Activated naive CD8-positive, alpha-beta T cell treated with anti-CD3 and anti-CD28 coated beads, Interleukin-2, amount 10 ng/mL, durations not matched to agents 7 days and 5 days (primary cell): ENCODE measurements at regions not wholly inside any gene's neighbourhood (a gene's known extent, or its start where the extent isn't known, plus 50 kb on each side); places are given as distances from the start of the nearest gene placed in this dataset.

Experiments
- ATAC-seq: fragments of 150-1000 bp; cut with Tn5 transposase; one replicate; pipeline ENCODE4 v1.10.0; 2021; ENCODE audit warnings: low read depth, moderate library complexity
- POLR2A ChIA-PET: fragments of 350-600 bp; sonication (Branson Sonifier 250); formaldehyde crosslinking; loops from one replicate; lab custom pipeline; 2021; ENCODE audit warnings: antibody characterized with exemption; lab: Charles Lee
- DNase-seq: peaks from one replicate; pipeline ENCODE4 v3.0.0; 2021
- H3K27ac Mint-ChIP-seq: one replicate; pipeline ENCODE4 v1.8.0; 2022; ENCODE audit warnings: mild to moderate bottlenecking, mixed read lengths
- H3K27me3 Mint-ChIP-seq: one replicate; pipeline ENCODE4 v1.8.0; 2022; ENCODE audit warnings: mild to moderate bottlenecking, moderate library complexity, mixed read lengths
- H3K36me3 Mint-ChIP-seq: one replicate; pipeline ENCODE4 v1.8.0; 2021; ENCODE audit warnings: mild to moderate bottlenecking, mixed read lengths
- H3K4me1 Mint-ChIP-seq: one replicate; pipeline ENCODE4 v1.8.0; 2021; ENCODE audit warnings: mixed read lengths
- H3K4me3 Mint-ChIP-seq: one replicate; pipeline ENCODE4 v1.8.0; 2022; ENCODE audit warnings: mild to moderate bottlenecking, moderate library complexity, mixed read lengths
- H3K9me3 Mint-ChIP-seq: one replicate; pipeline ENCODE4 v1.8.0; 2021; ENCODE audit warnings: mixed read lengths

GRCh38 chr20:40815156-40816038 lies 126.4 kb upstream of the MAFB start:
- H3K4me1 Mint-ChIP-seq: no peaks in the 10 kb centered on the region
- no peaks in the 10 kb centered on the region for H3K36me3 Mint-ChIP-seq
- no peak for DNase-seq
- H3K9me3 Mint-ChIP-seq: peaks cover 3% of the 10 kb centered on the region
- H3K27ac Mint-ChIP-seq: no peak overlapping the region
- peaks cover 8% of the 10 kb centered on the region for H3K27me3 Mint-ChIP-seq
- no peak for ATAC-seq
- POLR2A ChIA-PET: no interaction called here
- H3K4me3 Mint-ChIP-seq: no peak overlapping the region

- ATAC-seq (no peak), DNase-seq (no peak)
- H3K27ac Mint-ChIP-seq: no peak overlapping the region
- POLR2A ChIA-PET: no interaction called here
- no peaks in the 10 kb centered on the region for H3K36me3 Mint-ChIP-seq
- H3K27me3 Mint-ChIP-seq: peaks cover 8% of the 10 kb centered on the region
- no peak overlapping the region for H3K4me3 Mint-ChIP-seq
- peaks cover 3% of the 10 kb centered on the region for H3K9me3 Mint-ChIP-seq
- no peaks in the 10 kb centered on the region for H3K4me1 Mint-ChIP-seq
These were observed 127.0 kb upstream of the MAFB start for GRCh38 chr20:40816039-40816352.

GRCh38 chr20:40821429-40821828 lies 132.4 kb upstream of the MAFB start:
- H3K9me3 Mint-ChIP-seq: peaks cover 6% of the 10 kb centered on the region
- peaks cover 20% of the 10 kb centered on the region for H3K27me3 Mint-ChIP-seq
- H3K4me3 Mint-ChIP-seq: no peak overlapping the region
- no peak for ATAC-seq
- no peaks in the 10 kb centered on the region for H3K36me3 Mint-ChIP-seq
- no peak overlapping the region for H3K27ac Mint-ChIP-seq
- no peaks in the 10 kb centered on the region for H3K4me1 Mint-ChIP-seq
- POLR2A ChIA-PET: no interaction called here
- DNase-seq: no peak

GRCh38 chr20:40826699-40827098 lies 137.7 kb upstream of the MAFB start:
- ATAC-seq (no peak), DNase-seq (no peak)
- H3K4me1 Mint-ChIP-seq: no peaks in the 10 kb centered on the region
- H3K4me3 Mint-ChIP-seq: no peak overlapping the region
- POLR2A ChIA-PET: no interaction called here
- H3K27me3 Mint-ChIP-seq: peaks cover 29% of the 10 kb centered on the region
- no peak overlapping the region for H3K27ac Mint-ChIP-seq
- H3K9me3 Mint-ChIP-seq: peaks cover 2% of the 10 kb centered on the region
- H3K36me3 Mint-ChIP-seq: no peaks in the 10 kb centered on the region

- H3K27me3 Mint-ChIP-seq: peaks cover 18% of the 10 kb centered on the region
- no peak for ATAC-seq
- H3K4me1 Mint-ChIP-seq: no peaks in the 10 kb centered on the region
- POLR2A ChIA-PET: no interaction called here
- no peaks in the 10 kb centered on the region for H3K36me3 Mint-ChIP-seq
- H3K4me3 Mint-ChIP-seq: no peak overlapping the region
- H3K27ac Mint-ChIP-seq: no peak overlapping the region
- no peak for DNase-seq
- H3K9me3 Mint-ChIP-seq: peaks cover 2% of the 10 kb centered on the region
These were observed 146.3 kb upstream of the MAFB start for GRCh38 chr20:40835321-40835720.

- no peak for ATAC-seq
- Mint-ChIP-seq H3K36me3 (no peaks in the 10 kb centered on the region), H3K4me1 (no peaks in the 10 kb centered on the region), H3K27ac (no peak overlapping the region), H3K4me3 (no peak overlapping the region), H3K9me3 (peaks cover 2% of the 10 kb centered on the region), H3K27me3 (peaks cover 25% of the 10 kb centered on the region)
- no peak for DNase-seq
- POLR2A ChIA-PET: no interaction called here
These were observed 149.5 kb upstream of the MAFB start for GRCh38 chr20:40838509-40838908.

GRCh38 chr20:40843251-40843650 lies 154.2 kb upstream of the MAFB start:
- H3K36me3 Mint-ChIP-seq: no peaks in the 10 kb centered on the region
- H3K9me3 Mint-ChIP-seq: no peaks in the 10 kb centered on the region
- ATAC-seq: no peak
- H3K27me3 Mint-ChIP-seq: peaks cover 17% of the 10 kb centered on the region
- H3K4me1 Mint-ChIP-seq: no peaks in the 10 kb centered on the region
- H3K27ac Mint-ChIP-seq: no peak overlapping the region
- no peak for DNase-seq
- H3K4me3 Mint-ChIP-seq: no peak overlapping the region
- POLR2A ChIA-PET: no interaction called here

GRCh38 chr20:40844332-40844731 lies 155.3 kb upstream of the MAFB start:
- Mint-ChIP-seq H3K36me3 (no peaks in the 10 kb centered on the region), H3K4me3 (no peak overlapping the region), H3K4me1 (peaks cover 3% of the 10 kb centered on the region), H3K9me3 (no peaks in the 10 kb centered on the region), H3K27me3 (peaks cover 10% of the 10 kb centered on the region), H3K27ac (no peak overlapping the region)
- DNase-seq (no peak), ATAC-seq (no peak)
- POLR2A ChIA-PET: no interaction called here

- H3K27me3 Mint-ChIP-seq: no peaks in the 10 kb centered on the region
- H3K36me3 Mint-ChIP-seq: no peaks in the 10 kb centered on the region
- H3K9me3 Mint-ChIP-seq: no peaks in the 10 kb centered on the region
- H3K4me1 Mint-ChIP-seq: peaks cover 6% of the 10 kb centered on the region
- DNase-seq (no peak), ATAC-seq (no peak)
- H3K4me3 Mint-ChIP-seq: no peak overlapping the region
- POLR2A ChIA-PET: no interaction called here
- H3K27ac Mint-ChIP-seq: no peak overlapping the region
These were observed 159.1 kb upstream of the MAFB start for GRCh38 chr20:40848096-40848495.

- Mint-ChIP-seq H3K4me1 (peaks cover 6% of the 10 kb centered on the region), H3K36me3 (no peaks in the 10 kb centered on the region), H3K27me3 (no peaks in the 10 kb centered on the region), H3K4me3 (no peak overlapping the region), H3K9me3 (no peaks in the 10 kb centered on the region), H3K27ac (no peak overlapping the region)
- POLR2A ChIA-PET: no interaction called here
- DNase-seq (no peak), ATAC-seq (no peak)
These were observed 159.5 kb upstream of the MAFB start for GRCh38 chr20:40848526-40848925.

- no peaks in the 10 kb centered on the region for H3K9me3 Mint-ChIP-seq
- DNase-seq (no peak), ATAC-seq (no peak)
- POLR2A ChIA-PET: no interaction called here
- H3K4me1 Mint-ChIP-seq: peaks cover 6% of the 10 kb centered on the region
- no peaks in the 10 kb centered on the region for H3K36me3 Mint-ChIP-seq
- H3K27ac Mint-ChIP-seq: no peak overlapping the region
- peaks cover 4% of the 10 kb centered on the region for H3K27me3 Mint-ChIP-seq
- H3K4me3 Mint-ChIP-seq: no peak overlapping the region
These were observed 160.4 kb upstream of the MAFB start for GRCh38 chr20:40849456-40849855.

GRCh38 chr20:40851051-40851450 lies 162.0 kb upstream of the MAFB start:
- peaks cover 6% of the 10 kb centered on the region for H3K4me1 Mint-ChIP-seq
- POLR2A ChIA-PET: no interaction called here
- no peak for DNase-seq

GRCh38 chr20:40855269-40855668 lies 166.2 kb upstream of the MAFB start:
- Mint-ChIP-seq H3K27me3 (peaks cover 7% of the 10 kb centered on the region), H3K27ac (no peak overlapping the region), H3K9me3 (no peaks in the 10 kb centered on the region), H3K36me3 (no peaks in the 10 kb centered on the region), H3K4me1 (no peaks in the 10 kb centered on the region), H3K4me3 (no peak overlapping the region)
- POLR2A ChIA-PET: no interaction called here
- ATAC-seq: no peak
- no peak for DNase-seq

More at GRCh38 chr20:40851051-40851450, 162.0 kb upstream of the MAFB start:
- Mint-ChIP-seq H3K36me3 (no peaks in the 10 kb centered on the region), H3K27me3 (peaks cover 6% of the 10 kb centered on the region), H3K9me3 (no peaks in the 10 kb centered on the region), H3K27ac (no peak overlapping the region), H3K4me3 (no peak overlapping the region)
- ATAC-seq: no peak

GRCh38 chr20:40856653-40857052 lies 167.6 kb upstream of the MAFB start:
- POLR2A ChIA-PET: no interaction called here
- peaks cover 7% of the 10 kb centered on the region for H3K27me3 Mint-ChIP-seq

More at GRCh38 chr20:40856653-40857052, 167.6 kb upstream of the MAFB start:
- Mint-ChIP-seq H3K4me1 (no peaks in the 10 kb centered on the region), H3K36me3 (no peaks in the 10 kb centered on the region), H3K27ac (no peak overlapping the region), H3K9me3 (no peaks in the 10 kb centered on the region), H3K4me3 (no peak overlapping the region)
- DNase-seq (no peak), ATAC-seq (no peak)
